ENCODE measurements at regions not wholly inside any gene's neighbourhood (a gene's known extent, or its start where the extent isn't known, plus 50 kb on each side); places are given as distances from the start of the nearest gene placed in this dataset.

DNA sequence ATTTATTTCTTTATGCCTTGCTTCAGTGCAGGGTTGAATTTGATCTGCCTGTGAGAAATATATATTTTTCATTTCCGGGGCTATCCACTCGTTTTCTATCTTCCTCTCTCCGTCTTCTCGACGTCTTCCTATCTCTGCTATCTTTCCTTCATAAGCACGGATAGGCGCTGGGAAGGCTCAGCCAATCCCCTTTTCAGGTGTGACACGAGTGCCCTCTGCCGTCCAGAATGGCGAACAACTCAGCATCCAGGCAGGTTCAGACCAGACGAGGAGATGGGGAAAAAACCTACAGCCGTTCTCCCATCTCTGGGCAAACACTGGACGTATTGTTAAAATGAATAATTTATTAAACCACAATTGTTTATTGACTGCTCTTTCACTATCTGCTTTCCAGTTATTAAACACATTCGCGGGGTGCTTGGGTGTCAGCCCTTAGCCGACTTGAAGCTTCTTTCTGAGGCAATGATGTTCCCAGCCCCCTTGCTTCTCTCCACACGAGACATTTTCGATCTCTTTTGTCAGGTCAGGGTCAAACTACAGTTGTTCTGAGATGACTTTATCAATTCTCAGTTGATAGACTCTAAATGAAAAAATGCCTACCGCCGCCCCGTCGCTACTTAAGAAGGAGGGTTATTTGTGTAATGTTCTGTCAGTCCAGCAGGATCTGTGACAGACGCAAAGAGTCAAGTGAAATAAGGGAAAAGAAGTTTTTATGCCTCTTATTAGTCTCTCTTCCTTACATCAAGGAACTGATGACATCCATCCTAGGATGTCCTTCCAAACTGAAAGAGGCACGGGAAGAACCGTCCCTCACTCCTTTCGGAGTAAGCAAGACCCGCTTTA lies 96.3 kb upstream of the NOCT start:
- intact Hi-C loops (cut with DNase I) = loop anchor here (5.0 kb wide), 1 partner anchor 882 kb away; no protein-coding TSS in a partner anchor
- H3K36me3 ChIP-seq = no peaks in the 10 kb centered on the region
- H3K27ac ChIP-seq = no peak overlapping the region
- DNase-seq (ENCODE audit: low spot score) = peak; percentile 76
- H3K4me1 ChIP-seq (replicated peaks) = no peaks in the 10 kb centered on the region
- no peaks in the 10 kb centered on the region for H3K9me3 ChIP-seq
- TF ChIP-seq POLR2AphosphoS5 (IDR thresholded peaks at IDR 0.05) = peak; percentile 60
- TF ChIP-seq POLR2A (IDR thresholded peaks at IDR 0.05) = no peak
- TF ChIP-seq, protein P1, sequence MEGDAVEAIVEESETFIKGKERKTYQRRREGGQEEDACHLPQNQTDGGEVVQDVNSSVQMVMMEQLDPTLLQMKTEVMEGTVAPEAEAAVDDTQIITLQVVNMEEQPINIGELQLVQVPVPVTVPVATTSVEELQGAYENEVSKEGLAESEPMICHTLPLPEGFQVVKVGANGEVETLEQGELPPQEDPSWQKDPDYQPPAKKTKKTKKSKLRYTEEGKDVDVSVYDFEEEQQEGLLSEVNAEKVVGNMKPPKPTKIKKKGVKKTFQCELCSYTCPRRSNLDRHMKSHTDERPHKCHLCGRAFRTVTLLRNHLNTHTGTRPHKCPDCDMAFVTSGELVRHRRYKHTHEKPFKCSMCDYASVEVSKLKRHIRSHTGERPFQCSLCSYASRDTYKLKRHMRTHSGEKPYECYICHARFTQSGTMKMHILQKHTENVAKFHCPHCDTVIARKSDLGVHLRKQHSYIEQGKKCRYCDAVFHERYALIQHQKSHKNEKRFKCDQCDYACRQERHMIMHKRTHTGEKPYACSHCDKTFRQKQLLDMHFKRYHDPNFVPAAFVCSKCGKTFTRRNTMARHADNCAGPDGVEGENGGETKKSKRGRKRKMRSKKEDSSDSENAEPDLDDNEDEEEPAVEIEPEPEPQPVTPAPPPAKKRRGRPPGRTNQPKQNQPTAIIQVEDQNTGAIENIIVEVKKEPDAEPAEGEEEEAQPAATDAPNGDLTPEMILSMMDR (IDR thresholded peaks at IDR 0.05) = peak in 3 of 4 experiments; percentile 53 to 88 (median 66)
- 35% methylated on average over 27 of the region's 27 CpGs for WGBS
- no peaks in the 10 kb centered on the region for H3K27me3 ChIP-seq (replicated peaks; ENCODE audit: insufficient read depth)
- no peak overlapping the region for H3K4me3 ChIP-seq

DNA sequence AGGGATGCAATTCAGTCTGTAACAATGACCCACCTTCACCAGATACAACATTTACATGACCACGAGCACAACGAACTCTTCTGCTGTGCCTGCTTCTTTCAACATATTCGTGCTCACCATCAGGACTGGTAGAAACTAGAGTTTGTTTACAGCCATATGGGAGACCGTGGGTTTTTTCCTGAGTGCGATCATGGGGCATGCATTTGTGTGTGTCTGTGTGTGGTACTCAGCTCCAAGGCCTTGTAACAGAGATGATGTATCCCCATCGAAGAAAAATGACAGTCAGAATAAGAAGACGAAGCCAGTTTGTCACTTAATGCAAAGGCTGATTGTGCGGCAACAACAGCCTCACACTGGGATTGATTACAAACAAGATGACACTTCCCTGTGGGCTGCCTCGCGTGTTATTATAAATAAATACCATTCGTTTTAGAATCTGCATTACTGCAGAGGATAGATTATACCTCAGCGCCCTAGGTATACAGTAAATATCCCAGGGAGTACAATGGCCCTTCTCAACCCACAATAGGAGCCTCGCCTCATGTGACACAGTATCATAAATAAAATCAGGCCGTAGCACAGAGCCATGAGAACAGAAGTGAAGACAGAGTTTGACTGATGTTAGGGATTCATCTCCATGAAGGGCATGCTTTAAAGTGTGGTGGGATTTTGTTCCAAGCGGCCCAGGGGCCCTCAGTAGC lies 97.3 kb upstream of the NOCT start:
- no peaks in the 10 kb centered on the region for H3K9me3 ChIP-seq
- 85% methylated on average over 15 of the region's 15 CpGs for WGBS
- H3K4me1 ChIP-seq (replicated peaks) = no peaks in the 10 kb centered on the region
- H3K27me3 ChIP-seq (replicated peaks; ENCODE audit: insufficient read depth) = no peaks in the 10 kb centered on the region
- TF ChIP-seq, protein P1 (IDR thresholded peaks at IDR 0.05) = no peak
- H3K36me3 ChIP-seq = no peaks in the 10 kb centered on the region
- H3K4me3 ChIP-seq = no peak overlapping the region
- no peak overlapping the region for H3K27ac ChIP-seq
- no peak for DNase-seq (ENCODE audit: low spot score)
- intact Hi-C loops (cut with DNase I) = loop anchor here (5.0 kb wide), 1 partner anchor 881 kb away; no protein-coding TSS in a partner anchor

GRCh38 chr4:138916763-138917162 lies 98.8 kb upstream of the NOCT start:
- Histone ChIP-seq H3K9me3 (no peaks in the 10 kb centered on the region), H3K36me3 (no peaks in the 10 kb centered on the region), H3K4me3 (no peak overlapping the region), H3K4me1 (replicated peaks) (peaks cover under 1% of the 10 kb centered on the region), H3K27ac (no peak overlapping the region), H3K27me3 (replicated peaks; ENCODE audit: insufficient read depth) (no peaks in the 10 kb centered on the region)
- TF ChIP-seq, protein P1 (IDR thresholded peaks at IDR 0.05) = no peak
- TF ChIP-seq POLR2A (IDR thresholded peaks at IDR 0.05) (no peak), POLR2AphosphoS5 (IDR thresholded peaks at IDR 0.05) (no peak)
- WGBS = 93% methylated on average over 1 of the region's 1 CpG
- intact Hi-C loops (cut with DNase I) = loop anchor here (5.0 kb wide), 1 partner anchor 879 kb away; no protein-coding TSS in a partner anchor
- DNase-seq (ENCODE audit: low spot score) = no peak

GRCh38 chr4:138915756-138916155 lies 99.8 kb upstream of the NOCT start:
- Histone ChIP-seq H3K36me3 (no peaks in the 10 kb centered on the region), H3K4me3 (no peak overlapping the region), H3K27ac (peak overlapping the region in 1 of 2 donors; percentile 25), H3K9me3 (no peaks in the 10 kb centered on the region), H3K4me1 (replicated peaks) (peaks cover 9% of the 10 kb centered on the region), H3K27me3 (replicated peaks; ENCODE audit: insufficient read depth) (no peaks in the 10 kb centered on the region)
- DNase-seq (ENCODE audit: low spot score) = no peak
- TF ChIP-seq POLR2A (IDR thresholded peaks at IDR 0.05) (no peak), POLR2AphosphoS5 (IDR thresholded peaks at IDR 0.05) (no peak)
- TF ChIP-seq, protein P1 (IDR thresholded peaks at IDR 0.05) = no peak
- intact Hi-C loops (cut with DNase I) = loop anchor here (5.0 kb wide), 1 partner anchor 878 kb away; no protein-coding TSS in a partner anchor
